Tibial nerve (tissue), 4 donors: ENCODE measurements at regions not wholly inside any gene's neighbourhood (a gene's known extent, or its start where the extent isn't known, plus 50 kb on each side); places are given as distances from the start of the nearest gene placed in this dataset.

ENCODE experiments used
- EP300 ChIP-seq, 2 donors: sonication (generic); formaldehyde crosslinking; IDR thresholded peaks; one replicate each; pipeline ENCODE4 v1.6.1; 2017; ENCODE audit warnings: antibody characterized with exemption in 2 of 2, mild to moderate bottlenecking in 1 of 2
- POLR2A ChIP-seq, 2 donors: fragments of 450-650 bp; IDR thresholded peaks; one replicate each; pipeline ENCODE4 v1.6.1; 2017; ENCODE audit warnings: antibody characterized with exemption in 2 of 2, mild to moderate bottlenecking in 2 of 2, moderate library complexity in 2 of 2
- TF ChIP-seq, protein P1 (sequence below), 5 experiments: fragments of 200-600 bp in 3 of 5; fragments of 450-650 bp in 2 of 5; sonication (generic) in 3 of 5; IDR thresholded peaks; one replicate each; pipeline ENCODE4 v1.5.1; 2016 to 2019; ENCODE audit warnings: antibody characterized with exemption in 5 of 5, mild to moderate bottlenecking in 3 of 5, moderate library complexity in 2 of 5

DNA sequence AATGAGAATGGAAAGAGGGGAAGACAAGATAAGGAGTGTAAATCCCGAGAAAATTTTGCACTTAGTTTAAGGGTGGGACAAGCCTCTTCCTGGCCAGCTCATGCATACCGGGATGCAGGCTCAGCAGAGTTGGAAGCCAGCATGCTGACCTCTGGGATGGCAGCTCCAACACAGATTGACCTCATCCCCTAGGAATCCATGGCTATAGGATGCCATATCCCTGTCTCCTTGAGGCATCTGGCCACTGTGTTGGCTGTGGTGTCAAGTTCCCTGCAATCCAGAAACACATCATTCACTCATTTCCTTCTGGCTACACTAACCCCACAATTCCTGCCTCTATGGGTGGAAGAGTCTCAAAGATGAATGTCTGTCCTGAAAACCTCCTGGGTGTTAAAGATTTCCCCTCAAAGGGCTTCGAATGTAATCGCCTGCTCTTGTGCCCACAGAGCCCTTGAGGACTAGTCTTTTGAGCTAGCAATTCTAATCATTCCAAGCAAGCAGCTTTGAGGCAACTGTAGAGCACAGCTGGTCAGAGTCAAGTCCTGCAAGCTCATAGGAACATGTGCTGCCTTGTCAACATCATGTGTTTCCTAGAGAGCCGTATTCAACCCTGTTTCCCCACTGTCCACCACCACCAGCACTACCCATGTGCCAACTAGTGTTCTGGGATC, 141.4 kb downstream of the PMP22 start:
- TF ChIP-seq, protein P1, sequence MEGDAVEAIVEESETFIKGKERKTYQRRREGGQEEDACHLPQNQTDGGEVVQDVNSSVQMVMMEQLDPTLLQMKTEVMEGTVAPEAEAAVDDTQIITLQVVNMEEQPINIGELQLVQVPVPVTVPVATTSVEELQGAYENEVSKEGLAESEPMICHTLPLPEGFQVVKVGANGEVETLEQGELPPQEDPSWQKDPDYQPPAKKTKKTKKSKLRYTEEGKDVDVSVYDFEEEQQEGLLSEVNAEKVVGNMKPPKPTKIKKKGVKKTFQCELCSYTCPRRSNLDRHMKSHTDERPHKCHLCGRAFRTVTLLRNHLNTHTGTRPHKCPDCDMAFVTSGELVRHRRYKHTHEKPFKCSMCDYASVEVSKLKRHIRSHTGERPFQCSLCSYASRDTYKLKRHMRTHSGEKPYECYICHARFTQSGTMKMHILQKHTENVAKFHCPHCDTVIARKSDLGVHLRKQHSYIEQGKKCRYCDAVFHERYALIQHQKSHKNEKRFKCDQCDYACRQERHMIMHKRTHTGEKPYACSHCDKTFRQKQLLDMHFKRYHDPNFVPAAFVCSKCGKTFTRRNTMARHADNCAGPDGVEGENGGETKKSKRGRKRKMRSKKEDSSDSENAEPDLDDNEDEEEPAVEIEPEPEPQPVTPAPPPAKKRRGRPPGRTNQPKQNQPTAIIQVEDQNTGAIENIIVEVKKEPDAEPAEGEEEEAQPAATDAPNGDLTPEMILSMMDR (IDR thresholded peaks at IDR 0.05), result no peak
- TF ChIP-seq POLR2A (IDR thresholded peaks at IDR 0.05) (no peak), EP300 (IDR thresholded peaks at IDR 0.05) (no peak)
